ENCODE measurements at regions not wholly inside any gene's neighbourhood (a gene's known extent, or its start where the extent isn't known, plus 50 kb on each side); places are given as distances from the start of the nearest gene placed in this dataset.

- TF ChIP-seq CTCF (optimal IDR thresholded peaks at IDR 0.05 in 1 of 3, IDR thresholded peaks at IDR 0.05 in 1 of 3, conservative IDR thresholded peaks at IDR 0.05 in 1 of 3; ENCODE audit: extremely low read depth in 1 of 3, insufficient read depth in 2 of 3, low read length in 3 of 3) (no peak), EZH2 (IDR thresholded peaks at IDR 0.05; ENCODE audit: low read length) (no peak)
Measured at GRCh38 chr5:40137223-40137622, 542.5 kb upstream of the PTGER4 start.
